ENCODE measurements at regions not wholly inside any gene's neighbourhood (a gene's known extent, or its start where the extent isn't known, plus 50 kb on each side); places are given as distances from the start of the nearest gene placed in this dataset.
"Not testable (repeated sequence)": the region's sequence is repeated elsewhere in the genome, so short reads cannot be mapped to it uniquely, and the experiment has no call there.

DNA sequence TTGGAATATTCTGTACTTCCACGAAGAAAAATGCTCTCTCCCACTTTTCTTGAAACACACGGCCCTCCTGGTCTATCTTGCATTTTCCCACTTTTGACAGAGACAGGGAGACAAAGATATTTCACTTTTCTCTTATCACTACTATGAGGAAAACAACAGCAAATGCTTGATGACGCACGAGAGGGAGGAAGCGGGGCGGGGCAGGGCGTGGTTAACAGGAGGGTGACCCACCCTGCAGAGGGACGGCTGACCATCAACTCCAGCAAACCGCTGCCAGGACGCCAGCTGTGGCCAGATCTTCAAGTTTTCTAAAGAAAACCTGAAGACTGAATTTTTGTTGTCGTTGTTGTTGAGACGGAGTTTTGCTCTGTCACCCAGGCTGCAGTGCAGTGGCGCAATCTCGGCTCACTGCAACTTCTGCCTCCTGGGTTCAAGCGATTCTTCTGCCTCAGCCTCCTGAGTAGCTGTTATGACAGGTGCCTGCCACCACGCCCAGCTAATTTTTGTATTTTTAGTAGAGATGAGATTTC, 63.8 kb downstream of the NSUN5 start:
- DNase-seq (ENCODE audit: low read depth) = not testable (repeated sequence)

DNA sequence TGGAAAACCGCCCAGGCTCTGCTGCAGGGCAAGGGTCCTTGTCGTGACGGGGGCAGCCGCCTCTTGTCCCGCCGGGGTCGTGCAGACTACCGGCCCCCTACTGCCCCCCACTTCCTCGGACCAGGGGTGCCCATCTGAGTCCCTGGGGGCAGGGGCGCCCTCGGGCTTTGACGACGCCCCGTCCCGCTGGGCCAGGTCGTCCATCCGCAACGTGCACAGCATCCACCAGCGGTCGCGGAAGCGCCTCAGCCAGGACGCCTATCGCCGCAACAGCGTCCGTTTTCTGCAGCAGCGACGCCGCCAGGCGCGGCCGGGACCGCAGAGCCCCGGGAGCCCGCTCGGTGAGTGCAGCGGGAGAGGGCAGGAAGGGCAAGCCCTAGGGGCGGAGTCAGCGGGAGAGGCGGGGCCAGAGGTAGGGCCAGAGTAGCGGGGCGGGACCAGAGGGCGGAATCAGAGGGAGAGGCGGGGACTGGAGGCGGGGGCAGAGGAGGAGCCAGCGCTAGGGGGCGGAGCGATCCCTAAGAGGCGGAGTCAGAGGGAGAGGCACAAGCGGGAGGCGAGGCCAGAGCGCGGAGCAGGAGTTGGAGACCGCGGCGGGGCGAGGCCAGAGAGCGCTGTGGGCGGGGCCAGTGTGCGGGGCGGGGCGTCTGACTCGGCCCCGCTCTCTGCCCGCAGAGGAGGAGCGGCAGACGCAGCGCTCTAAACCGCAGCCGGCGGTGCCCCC, 73.5 kb downstream of the NSUN5 start:
- peak; percentile 78 for DNase-seq (ENCODE audit: low read depth)

DNA sequence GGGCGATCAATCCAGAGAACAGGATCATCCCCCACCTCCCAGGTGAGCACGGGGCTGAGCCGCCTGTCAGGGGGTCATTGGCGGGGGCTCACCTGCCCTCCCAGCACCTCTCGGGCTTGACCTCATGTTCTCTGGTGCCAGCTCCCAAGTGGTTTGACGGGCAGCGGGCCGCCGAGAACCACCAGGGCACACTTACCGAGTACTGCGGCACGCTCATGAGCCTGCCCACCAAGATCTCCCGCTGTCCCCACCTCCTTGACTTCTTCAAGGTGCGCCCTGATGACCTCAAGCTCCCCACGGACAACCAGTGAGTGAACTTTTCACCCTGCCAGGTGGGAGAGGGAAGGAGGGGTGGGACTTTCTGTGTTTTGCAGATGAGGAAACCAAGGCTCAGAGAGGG, 82.9 kb downstream of the NSUN5 start:
- not testable (repeated sequence) for DNase-seq (ENCODE audit: low read depth)

- DNase-seq (ENCODE audit: low read depth) = not testable (repeated sequence)
Observed at GRCh38 chr7:73221724-73222123, 86.9 kb downstream of the NSUN5 start.

- DNase-seq (ENCODE audit: low read depth) = not testable (repeated sequence)
Observed at GRCh38 chr7:73220766-73221370, 87.8 kb downstream of the NSUN5 start.

DNA sequence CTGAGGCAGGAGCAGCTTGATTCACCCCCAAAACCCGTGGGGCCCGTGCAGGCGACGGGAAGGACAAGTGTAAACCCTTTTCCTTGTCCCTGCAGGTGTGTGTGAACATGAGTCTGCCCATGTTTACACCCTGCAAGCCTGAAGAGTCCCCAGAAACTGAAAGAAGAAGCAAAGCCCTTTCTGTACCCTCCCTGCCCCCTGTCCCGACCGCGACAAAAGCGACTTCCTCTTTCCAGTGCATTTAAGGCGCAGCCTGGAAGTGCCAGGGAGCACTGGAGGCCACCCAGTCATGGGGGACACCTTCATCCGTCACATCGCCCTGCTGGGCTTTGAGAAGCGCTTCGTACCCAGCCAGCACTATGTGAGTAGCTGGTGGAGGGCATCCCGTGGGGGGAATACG, 88.3 kb downstream of the NSUN5 start:
- not testable (repeated sequence) for DNase-seq (ENCODE audit: low read depth)

DNA sequence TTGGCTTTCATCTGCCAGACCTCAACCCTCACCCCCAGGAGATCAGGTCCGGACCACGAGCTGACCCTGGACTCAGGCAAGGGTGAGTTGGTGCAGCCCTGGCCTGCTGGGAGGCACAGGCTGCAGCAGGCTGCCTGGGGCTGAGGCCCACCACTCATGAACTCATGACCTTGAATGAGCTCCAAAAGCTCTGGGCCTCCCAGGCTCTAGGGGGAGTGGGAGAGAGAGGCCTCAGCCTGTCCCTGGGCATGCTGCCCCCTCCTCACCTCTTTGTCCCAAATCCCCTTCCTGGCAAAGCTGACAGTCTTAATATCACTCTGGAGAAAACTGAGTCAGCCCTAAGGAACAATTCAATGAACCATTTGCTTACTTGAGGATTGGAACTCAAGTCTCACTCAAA, 89.8 kb downstream of the NSUN5 start:
- DNase-seq (ENCODE audit: low read depth) = not testable (repeated sequence)

DNA sequence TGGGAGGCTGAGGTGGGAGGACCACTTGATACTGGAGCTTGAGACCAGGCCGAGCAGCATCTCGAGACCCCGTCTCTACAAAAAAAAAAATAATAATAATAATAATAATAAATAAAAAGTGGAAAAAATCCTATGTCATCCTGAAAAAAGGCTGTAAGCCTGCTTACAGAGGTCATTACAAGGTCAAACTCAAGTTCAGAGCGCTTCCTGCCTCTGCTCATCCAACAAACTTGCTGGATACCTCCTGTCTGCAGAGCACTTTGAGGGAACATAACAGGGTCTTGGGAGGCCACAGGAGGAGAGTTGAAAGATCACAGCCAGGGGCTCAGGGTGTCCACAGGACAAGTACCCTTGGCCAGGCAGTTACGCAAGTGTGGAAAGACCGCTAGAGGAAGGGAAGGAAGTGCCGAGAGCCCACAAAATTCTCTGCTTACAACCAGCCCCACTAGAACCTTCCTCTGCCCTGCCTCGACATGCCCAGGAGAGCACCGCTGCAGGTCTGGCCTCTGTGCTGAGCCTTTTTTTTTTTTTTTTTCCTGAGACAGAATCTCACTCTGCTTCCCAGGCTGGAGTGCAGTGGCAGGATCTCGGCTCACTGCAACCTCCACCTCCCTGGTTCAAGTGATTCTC, 92.5 kb downstream of the NSUN5 start:
- DNase-seq (ENCODE audit: low read depth) = not testable (repeated sequence)

DNA sequence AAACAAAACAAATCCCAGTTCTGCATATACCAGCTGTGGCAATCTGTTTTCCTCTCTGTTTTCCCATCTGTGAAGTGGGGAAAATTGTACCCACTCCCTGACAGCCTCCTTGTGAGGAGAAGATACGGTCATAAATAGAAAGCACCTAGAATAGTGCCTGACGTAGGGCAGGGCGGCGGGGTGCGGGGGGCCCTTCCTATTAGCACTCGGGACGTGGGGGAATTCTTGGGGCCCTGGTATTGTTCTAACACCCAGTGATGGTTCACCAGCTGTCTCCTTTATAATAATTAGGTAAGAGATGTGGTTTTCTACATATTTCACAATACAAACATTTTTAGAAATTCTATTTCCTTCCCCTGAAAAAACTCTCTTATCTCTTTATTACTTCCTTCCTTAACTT, 93.4 kb downstream of the NSUN5 start:
- not testable (repeated sequence) for DNase-seq (ENCODE audit: low read depth)

DNA sequence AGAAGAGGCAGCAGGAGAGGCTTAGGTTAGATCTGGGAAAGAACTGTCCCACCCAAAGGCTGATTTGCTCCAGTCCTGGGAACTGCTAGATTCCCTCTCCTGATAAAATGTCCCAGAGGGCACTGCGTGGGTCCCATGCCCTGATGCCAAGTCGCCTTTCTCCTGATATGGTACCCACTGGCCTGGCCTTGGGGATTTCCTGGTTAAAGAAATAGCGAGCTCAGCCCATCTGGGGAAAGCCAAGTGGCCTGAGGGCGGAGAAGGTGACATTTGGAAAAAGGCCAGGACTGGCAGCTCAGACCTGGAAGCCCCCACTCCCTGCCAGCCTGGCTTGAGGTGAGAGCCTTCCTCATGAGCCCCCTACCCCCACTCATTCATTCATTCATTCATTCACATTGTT, 94.2 kb downstream of the NSUN5 start:
- DNase-seq (ENCODE audit: low read depth) = not testable (repeated sequence)

DNA sequence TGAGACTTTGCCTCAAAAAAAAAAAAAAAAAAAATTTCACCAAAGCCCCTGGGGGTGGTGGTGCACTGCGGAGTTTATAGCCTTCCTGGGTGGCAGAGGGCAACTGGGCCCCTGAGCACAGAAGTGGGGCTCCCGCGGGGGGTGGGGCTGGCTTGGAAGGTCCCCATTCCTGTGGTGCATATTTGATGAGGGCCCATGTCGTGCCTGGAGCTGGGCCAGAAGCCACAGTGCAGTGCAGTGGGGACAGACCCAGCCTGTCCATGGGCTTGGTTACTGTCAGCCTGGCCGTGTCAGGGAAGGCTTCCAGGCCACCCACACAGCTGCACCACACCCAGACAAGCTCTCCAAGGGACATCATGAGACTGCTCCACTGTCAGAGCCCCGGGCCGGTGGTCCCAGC, 95.5 kb downstream of the NSUN5 start:
- not testable (repeated sequence) for DNase-seq (ENCODE audit: low read depth)

DNA sequence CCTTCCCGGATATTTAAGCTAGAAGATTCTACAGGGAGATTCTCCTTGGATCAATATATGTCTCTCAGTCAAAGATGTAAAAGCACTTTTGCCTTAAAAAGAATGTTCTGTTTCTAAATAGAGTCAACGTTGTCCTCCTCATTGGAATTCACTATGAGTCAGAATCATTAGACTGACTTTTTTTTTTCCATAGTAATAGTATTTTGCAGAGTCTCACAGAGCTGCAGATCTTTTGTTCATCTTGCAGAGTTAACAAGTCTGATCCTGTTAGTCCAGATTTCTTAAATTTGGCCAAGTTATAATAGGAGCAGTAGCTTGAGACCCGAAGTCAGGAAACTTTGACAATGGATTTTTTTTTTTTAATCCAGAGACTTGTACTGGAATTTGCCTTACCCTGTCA, 103.0 kb downstream of the NSUN5 start:
- DNase-seq (ENCODE audit: low read depth) = not testable (repeated sequence)

DNA sequence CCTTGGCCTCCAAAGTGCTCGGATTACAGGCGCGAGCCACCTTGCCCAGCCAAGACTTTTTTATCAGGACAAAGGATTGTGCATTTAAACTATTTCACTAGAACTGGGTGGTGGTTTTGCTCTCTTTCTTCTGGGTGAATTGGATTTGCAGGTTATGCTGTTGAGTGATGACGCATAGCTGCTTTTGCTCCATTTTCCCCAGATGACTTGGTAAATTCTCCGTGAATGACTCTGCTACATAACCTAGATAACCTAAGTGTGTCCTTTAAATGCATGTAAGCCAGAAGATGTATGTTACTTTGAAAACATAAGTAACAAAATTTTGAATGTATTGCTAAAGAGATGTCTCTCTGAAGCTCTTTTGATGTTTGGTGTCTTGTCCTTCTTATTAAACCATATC, 103.7 kb downstream of the NSUN5 start:
- DNase-seq (ENCODE audit: low read depth) = not testable (repeated sequence)

DNA sequence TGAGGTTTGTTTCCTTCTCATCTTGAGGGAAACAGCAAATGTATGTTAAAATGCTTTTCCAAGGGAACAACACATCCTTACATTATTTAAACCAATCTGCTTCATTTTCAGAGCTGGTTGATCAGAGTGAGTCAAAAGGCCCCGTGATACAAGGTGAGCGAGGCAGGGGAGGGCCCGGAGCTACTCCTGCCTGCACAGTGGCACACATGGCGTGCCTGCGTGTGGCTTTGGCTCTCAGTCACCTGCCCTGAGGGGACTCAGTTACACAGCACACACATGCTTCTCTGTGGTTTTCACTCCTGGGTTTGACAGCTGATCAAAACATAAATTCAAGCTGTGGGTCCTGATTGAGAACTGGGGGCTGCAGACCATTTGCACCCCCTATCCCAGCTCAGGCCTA, 105.3 kb downstream of the NSUN5 start:
- not testable (repeated sequence) for DNase-seq (ENCODE audit: low read depth)

GRCh38 chr7:73201264-73201663, 107.4 kb downstream of the NSUN5 start:
- not testable (repeated sequence) for DNase-seq (ENCODE audit: low read depth)

DNA sequence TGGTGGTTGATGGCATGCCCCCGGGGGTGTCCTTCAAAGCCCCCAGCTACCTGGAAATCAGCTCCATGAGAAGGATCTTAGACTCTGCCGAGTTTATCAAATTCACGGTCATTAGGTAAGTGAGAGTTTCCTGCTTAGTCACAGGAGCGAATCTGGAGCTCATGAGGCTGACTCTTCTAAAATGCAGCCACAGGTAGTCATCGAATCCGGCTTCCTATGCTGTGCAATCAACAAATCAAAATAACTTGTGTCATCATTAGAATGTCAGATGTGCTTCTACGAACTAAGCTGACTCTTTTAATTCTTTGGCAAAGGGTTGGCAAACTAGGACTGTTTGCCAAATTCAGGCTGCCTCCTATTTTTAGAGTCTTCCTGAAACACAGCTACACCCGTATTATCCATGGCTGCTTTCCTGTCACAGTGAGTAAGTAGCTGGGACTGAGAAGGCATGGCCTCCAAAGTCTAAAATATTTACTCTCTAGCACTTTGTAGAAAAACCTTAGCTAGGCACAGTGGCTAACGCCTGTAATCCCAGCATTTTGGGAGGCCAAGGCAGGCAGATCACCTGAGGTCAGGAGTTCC, 108.0 kb downstream of the NSUN5 start:
- not testable (repeated sequence) for DNase-seq (ENCODE audit: low read depth)

- not testable (repeated sequence) for DNase-seq (ENCODE audit: low read depth)
Observed at GRCh38 chr7:73193991-73194390, 108.2 kb upstream of the SPDYE9 start.

DNA sequence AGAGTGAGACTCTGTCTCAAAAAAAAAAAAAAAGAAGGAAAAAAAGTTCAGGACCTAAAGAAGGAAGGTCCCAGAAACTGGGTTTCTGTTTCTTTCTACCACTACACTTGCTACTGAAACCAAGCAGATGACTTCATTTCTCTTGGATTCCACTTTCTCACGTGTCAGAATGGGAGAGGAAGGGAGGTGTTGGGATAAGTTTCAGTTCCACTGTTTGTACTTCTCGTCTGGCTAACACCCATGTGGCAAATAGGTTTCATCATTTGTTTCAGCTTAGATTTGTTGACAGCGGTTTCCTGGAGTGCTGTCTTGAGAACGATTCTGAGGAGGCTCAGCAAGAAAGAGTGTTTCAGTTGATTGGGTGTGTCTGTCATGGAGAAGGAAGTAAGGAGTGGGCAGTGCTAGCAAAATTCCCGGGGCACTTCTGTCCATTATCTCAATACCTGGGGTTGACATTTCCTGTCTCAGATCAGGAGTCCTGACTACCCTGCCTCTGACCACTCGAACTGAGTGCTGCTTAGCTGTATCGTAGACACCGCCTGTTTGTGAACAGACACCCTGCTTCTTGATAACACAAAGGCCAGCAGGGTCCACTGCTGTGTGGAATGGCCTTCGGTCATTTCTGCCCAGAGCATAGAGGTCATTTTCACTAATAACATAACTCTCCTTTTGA, 104.8 kb upstream of the SPDYE9 start:
- not testable (repeated sequence) for DNase-seq (ENCODE audit: low read depth)

DNA sequence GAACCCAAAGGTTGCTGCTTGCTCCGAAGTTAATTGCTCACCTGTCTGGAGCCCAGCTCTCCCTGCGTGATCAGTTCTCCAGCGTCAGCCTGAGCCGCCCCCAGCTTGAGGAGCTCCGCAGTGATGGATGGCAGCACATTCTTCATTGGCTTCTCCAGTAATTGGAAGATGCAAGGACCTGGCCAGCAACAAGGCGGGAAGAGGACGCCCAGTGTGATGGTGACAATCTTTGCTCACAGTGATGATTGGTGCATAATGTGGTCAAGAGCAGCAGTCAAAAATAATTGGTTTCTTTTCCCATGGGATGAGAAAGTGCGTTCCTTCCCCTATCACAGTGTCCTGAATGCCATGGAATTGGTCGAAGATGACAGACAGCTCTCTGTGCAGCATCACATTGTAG, 102.4 kb upstream of the SPDYE9 start:
- not testable (repeated sequence) for DNase-seq (ENCODE audit: low read depth)

- DNase-seq (ENCODE audit: low read depth) = not testable (repeated sequence)
Observed at GRCh38 chr7:73186589-73187309, 100.9 kb upstream of the SPDYE9 start.

DNA sequence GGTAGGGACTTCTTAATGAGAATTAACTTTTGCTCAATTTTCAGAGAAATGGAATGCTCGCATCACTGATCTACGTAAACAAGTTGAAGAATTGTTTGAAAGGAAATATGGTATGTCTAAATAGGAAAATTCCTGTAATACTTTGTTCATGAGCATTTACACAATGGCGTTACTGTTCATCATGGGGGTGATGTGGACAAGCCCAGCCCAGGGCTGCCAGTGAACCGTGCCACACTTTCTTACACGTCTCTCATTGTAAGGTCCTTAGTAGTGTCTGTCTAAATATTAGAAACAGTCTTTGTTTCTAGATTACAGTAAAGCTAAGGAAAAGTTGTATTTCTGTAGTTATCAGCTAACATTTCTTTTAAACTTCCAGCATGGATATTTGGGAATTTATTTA, 91.0 kb upstream of the SPDYE9 start:
- not testable (repeated sequence) for DNase-seq (ENCODE audit: low read depth)

Measured in T-helper 22 cell (primary cell).